Epithelial cell of proximal tubule (primary cell): ENCODE measurements at regions not wholly inside any gene's neighbourhood (a gene's known extent, or its start where the extent isn't known, plus 50 kb on each side); places are given as distances from the start of the nearest gene placed in this dataset.
A peak's percentile ranks its signal among the peaks of the same experiment; 100 is the strongest.

ENCODE experiments used
- DNase-seq: peaks from one replicate; pipeline ENCODE4 v3.0.0-alpha.2; 2011; ENCODE audit warnings: low read depth
- H3K4me3 ChIP-seq: 2 replicates; pipeline ENCODE4 v1.5.1; 2011; ENCODE audit warnings: low read depth, mild to moderate bottlenecking, low read length
- TF ChIP-seq, protein P1 (sequence below): conservative IDR thresholded peaks from 2 replicates; pipeline ENCODE4 v1.5.1; 2012; ENCODE audit warnings: low read depth, mild to moderate bottlenecking, low read length

DNA sequence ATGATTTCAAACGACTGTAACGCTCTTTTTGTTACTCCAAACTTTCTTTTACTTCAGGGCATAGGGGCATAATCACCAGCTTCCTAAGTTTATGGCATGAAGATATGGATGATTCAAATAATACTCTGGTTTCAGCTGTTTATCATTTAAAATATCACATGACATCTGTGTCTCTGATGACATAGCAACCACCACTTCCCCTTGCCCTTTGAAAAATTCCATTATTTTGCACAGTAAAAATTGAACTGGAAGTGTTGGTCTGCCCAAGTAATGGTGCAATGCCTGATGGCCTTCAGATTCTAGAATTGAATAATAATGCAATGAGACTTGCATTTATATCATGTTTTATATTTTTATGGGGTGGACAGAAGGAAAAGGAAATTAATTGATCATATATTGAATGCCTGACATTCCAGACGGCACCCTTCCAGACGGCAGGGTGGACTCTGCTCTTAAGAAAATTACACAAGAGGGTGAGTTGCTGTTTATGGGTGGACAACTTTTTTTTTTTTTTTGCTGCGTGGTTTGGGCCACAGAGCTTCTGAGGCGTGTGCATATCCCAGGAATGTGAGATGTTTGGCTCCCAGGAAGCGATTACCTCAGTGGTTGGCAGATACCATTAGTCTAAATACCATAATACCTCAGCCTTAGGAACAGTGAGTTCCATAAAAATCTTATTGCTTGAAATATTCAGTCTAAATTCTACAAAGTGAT lies 101.7 kb upstream of the ZNF521 start:
- no peak overlapping the region for H3K4me3 ChIP-seq
- peak; percentile 48 for DNase-seq
- TF ChIP-seq, protein P1, sequence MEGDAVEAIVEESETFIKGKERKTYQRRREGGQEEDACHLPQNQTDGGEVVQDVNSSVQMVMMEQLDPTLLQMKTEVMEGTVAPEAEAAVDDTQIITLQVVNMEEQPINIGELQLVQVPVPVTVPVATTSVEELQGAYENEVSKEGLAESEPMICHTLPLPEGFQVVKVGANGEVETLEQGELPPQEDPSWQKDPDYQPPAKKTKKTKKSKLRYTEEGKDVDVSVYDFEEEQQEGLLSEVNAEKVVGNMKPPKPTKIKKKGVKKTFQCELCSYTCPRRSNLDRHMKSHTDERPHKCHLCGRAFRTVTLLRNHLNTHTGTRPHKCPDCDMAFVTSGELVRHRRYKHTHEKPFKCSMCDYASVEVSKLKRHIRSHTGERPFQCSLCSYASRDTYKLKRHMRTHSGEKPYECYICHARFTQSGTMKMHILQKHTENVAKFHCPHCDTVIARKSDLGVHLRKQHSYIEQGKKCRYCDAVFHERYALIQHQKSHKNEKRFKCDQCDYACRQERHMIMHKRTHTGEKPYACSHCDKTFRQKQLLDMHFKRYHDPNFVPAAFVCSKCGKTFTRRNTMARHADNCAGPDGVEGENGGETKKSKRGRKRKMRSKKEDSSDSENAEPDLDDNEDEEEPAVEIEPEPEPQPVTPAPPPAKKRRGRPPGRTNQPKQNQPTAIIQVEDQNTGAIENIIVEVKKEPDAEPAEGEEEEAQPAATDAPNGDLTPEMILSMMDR: no peak

DNA sequence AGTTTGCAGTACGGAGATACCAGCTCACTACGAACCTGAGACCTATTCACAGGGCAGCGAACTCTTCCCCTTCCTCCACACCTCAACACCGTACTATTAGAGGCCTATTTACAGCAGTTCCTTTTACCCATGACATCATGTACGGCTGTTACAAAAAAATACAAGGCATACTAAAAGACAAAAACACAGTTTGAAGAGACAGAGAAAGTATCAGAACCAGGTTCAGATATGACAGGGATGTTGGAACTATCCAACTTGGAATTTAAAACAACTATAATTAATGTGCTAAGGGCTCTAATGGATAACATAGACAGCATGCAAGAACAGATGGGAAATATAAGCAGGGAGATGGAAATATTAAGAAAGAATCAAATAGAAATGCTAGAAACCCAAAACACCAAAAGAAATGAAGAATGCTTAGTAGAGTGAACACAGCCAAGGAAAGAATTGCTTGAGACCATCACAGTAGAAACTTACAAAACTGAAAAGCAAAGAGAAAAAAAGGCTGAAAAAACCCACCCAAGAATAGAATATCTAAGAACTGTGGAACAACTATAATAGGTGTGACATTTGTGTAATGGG lies 99.2 kb upstream of the ZNF521 start:
- TF ChIP-seq, protein P1: no peak
- H3K4me3 ChIP-seq: no peak overlapping the region
- DNase-seq: no peak

DNA sequence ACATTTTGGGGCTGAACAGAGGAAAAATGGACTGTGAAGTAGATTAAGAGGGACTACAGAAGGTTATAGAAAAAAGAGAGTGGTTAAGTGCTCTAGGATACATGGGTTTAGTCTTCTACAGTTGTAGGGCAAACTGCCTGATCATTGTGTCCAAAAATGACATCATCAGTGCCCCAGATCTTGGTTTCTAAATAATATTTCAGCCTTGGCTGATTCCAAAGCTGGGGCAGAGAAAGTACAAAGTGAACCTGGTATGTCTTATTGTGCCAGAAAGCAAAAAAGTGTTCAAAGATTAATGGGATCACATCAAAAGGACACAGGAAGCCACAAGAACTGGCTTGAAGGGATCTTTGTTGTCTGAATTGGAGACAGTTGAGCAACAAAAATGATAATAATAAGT lies 97.1 kb upstream of the ZNF521 start:
- no peak for DNase-seq
- TF ChIP-seq, protein P1: no peak

DNA sequence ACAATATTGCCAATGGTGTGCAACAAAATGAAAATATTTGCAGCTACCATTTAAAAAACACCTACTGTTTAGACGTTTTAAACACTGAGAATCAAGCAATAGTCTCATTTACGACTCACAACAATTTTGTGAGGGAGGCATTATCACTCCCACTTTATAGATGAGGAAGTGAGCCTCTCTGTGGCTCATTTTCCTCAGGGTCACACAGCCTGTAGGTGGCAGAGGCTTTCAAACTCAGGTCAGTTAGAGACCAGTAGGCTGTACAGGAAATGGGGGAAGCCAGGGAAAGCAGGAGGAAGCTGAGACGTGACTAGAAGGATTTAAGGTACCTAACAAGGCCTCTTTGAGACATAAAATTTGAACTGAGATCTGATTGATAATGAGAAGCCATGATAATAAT lies 95.0 kb upstream of the ZNF521 start:
- TF ChIP-seq, protein P1: no peak
- no peak for DNase-seq
- H3K4me3 ChIP-seq: no peak overlapping the region

More for the DNA sequence above, 97.1 kb upstream of the ZNF521 start:
- H3K4me3 ChIP-seq: no peak overlapping the region

DNA sequence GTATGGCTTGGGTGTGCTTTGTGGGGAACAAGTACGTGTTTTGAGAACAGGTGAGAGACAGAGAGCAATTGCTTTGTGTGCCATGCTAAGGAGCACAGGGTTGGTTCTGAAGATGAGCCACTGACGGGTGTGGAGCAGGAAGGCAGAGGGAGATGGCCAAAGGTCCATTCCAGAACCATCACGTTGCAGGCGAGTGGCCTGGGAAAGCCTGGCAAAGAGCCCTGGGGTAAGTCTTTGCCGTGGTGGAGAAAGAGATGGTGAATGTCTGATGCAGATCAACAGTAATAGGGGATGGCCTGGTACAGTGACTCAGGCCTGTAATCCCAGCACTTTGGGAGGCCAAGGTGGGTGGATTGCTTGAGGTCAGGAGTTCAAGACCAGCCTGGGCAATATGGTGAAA lies 93.5 kb upstream of the ZNF521 start:
- TF ChIP-seq, protein P1: no peak
- no peak overlapping the region for H3K4me3 ChIP-seq
- peak; percentile 2 for DNase-seq

DNA sequence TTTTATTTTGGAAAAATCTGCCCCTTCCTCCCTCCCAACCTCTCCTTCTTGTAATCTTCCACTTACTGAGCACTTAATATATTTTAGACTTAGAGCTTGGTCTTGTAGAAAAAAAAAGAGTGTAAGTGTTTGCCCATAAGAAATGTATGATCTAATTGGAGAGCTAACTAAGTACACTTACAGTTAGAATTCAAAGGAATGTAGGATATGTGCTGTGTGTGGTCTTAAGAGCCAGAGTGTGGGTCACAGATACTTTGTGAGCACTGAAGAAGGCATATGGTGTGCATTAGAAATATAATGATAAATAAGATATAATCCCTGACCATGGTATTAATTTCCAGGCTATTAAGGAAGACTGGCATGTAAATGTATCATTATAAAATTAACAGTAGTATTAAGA lies 91.8 kb upstream of the ZNF521 start:
- no peak overlapping the region for H3K4me3 ChIP-seq
- TF ChIP-seq, protein P1: no peak
- DNase-seq: no peak
